GM12891 (cell line): ENCODE measurements at regions not wholly inside any gene's neighbourhood (a gene's known extent, or its start where the extent isn't known, plus 50 kb on each side); places are given as distances from the start of the nearest gene placed in this dataset.

Experiments used
- PAX5 ChIP-seq: IDR thresholded peaks from 2 replicates; pipeline ENCODE4 v1.6.1; 2011; ENCODE audit warnings: low read length, moderate library complexity, mild to moderate bottlenecking; ENCODE audit not compliant: insufficient read depth, severe bottlenecking
- POLR2A ChIP-seq: IDR thresholded peaks from 2 replicates; pipeline ENCODE4 v1.6.1; 2011; ENCODE audit warnings: low read depth, low read length, control low read depth
- POLR2AphosphoS5 ChIP-seq: IDR thresholded peaks from 2 replicates; pipeline ENCODE4 v1.6.1; 2011; ENCODE audit warnings: low read depth, low read length, control low read depth
- POU2F2 ChIP-seq: IDR thresholded peaks from 2 replicates; pipeline ENCODE4 v1.6.1; 2011; ENCODE audit warnings: low read depth, mild to moderate bottlenecking, control low read depth, low read length, moderate library complexity
- SPI1 ChIP-seq: IDR thresholded peaks from 2 replicates; pipeline ENCODE4 v1.6.1; 2011; ENCODE audit warnings: low read depth, low read length, control low read depth
- TAF1 ChIP-seq: IDR thresholded peaks from 2 replicates; pipeline ENCODE4 v1.6.1; 2011; ENCODE audit warnings: low read depth, low read length, control low read depth

DNA sequence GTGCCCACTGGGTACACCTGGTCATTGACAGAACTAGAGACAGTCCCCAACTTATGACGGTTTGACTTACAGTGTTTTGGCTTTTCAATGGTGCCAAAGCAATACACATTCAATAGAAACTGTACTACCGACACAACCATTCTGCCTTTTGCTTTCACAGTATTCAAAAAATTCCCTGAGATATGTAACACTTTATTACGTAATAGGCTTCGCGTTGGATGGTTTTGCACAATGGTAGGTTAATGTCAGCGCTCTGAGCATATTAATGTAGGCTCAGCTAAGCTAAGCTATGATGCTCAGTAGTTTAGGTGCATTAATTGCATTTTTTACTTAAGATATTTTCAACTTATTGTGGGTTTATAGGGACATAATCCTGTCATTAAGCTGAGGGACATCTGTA is 105.1 kb upstream of the B3GAT1 start:
- TF ChIP-seq POLR2AphosphoS5 (no peak), POLR2A (no peak), TAF1 (no peak), SPI1 (no peak), POU2F2 (no peak), PAX5 (no peak)
